AG10803 (cell line): ENCODE measurements at regions not wholly inside any gene's neighbourhood (a gene's known extent, or its start where the extent isn't known, plus 50 kb on each side); places are given as distances from the start of the nearest gene placed in this dataset.

ENCODE experiments used
- DNase-seq: peaks from one replicate; pipeline ENCODE4 v3.0.0; 2010; ENCODE audit warnings: low read depth
- H3K4me3 ChIP-seq: 2 replicates; pipeline ENCODE4 v1.5.1; 2011; ENCODE audit warnings: mild to moderate bottlenecking, low read length, control low read depth
- CTCF ChIP-seq: conservative IDR thresholded peaks from 2 replicates; pipeline ENCODE4 v1.5.1; 2011; ENCODE audit warnings: mild to moderate bottlenecking, low read length, control low read depth, inconsistent platforms

- TF ChIP-seq CTCF, result no peak
- DNase-seq, result no peak
These were observed 100.5 kb downstream of the SYF2 start for GRCh38 chr1:25131794-25132193.

GRCh38 chr1:25130895-25131294 is 101.4 kb downstream of the SYF2 start:
- TF ChIP-seq CTCF, result no peak
- no peak overlapping the region for H3K4me3 ChIP-seq

More at GRCh38 chr1:25131794-25132193, 100.5 kb downstream of the SYF2 start:
- no peak overlapping the region for H3K4me3 ChIP-seq

GRCh38 chr1:25129380-25129779 is 102.9 kb downstream of the SYF2 start:
- TF ChIP-seq CTCF, result no peak
- DNase-seq, result no peak
- no peak overlapping the region for H3K4me3 ChIP-seq

More at GRCh38 chr1:25130895-25131294, 101.4 kb downstream of the SYF2 start:
- DNase-seq, result no peak

GRCh38 chr1:25128121-25128621 is 104.1 kb downstream of the SYF2 start:
- no peak overlapping the region for H3K4me3 ChIP-seq
- no peak for TF ChIP-seq CTCF
- no peak for DNase-seq

GRCh38 chr1:25126562-25126961 is 105.7 kb downstream of the SYF2 start:
- no peak for DNase-seq
- no peak overlapping the region for H3K4me3 ChIP-seq
- TF ChIP-seq CTCF, result no peak

GRCh38 chr1:25123551-25123950 is 108.8 kb downstream of the SYF2 start:
- DNase-seq, result no peak
- TF ChIP-seq CTCF, result no peak
- no peak overlapping the region for H3K4me3 ChIP-seq

- TF ChIP-seq CTCF, result no peak
- no peak overlapping the region for H3K4me3 ChIP-seq
- DNase-seq, result no peak
These were observed 109.6 kb downstream of the SYF2 start for GRCh38 chr1:25122747-25123146.
